Endothelial cell of umbilical vein (primary cell): ENCODE measurements at regions not wholly inside any gene's neighbourhood (a gene's known extent, or its start where the extent isn't known, plus 50 kb on each side); places are given as distances from the start of the nearest gene placed in this dataset.

Source experiments
- JUN ChIP-seq: IDR thresholded peaks from 2 replicates; pipeline ENCODE4 v1.6.1; 2011; ENCODE audit warnings: borderline replicate concordance, low read depth; ENCODE audit not compliant: insufficient read length, insufficient read depth
- MYC ChIP-seq: IDR thresholded peaks from one replicate; pipeline ENCODE4 v1.6.1; 2011; ENCODE audit warnings: mild to moderate bottlenecking, low read depth, low read length
- POLR2A ChIP-seq: IDR thresholded peaks from 2 replicates; pipeline ENCODE4 v1.6.1; 2012; ENCODE audit warnings: low read depth, mild to moderate bottlenecking, control low read depth, low read length
- POLR2AphosphoS5 ChIP-seq: IDR thresholded peaks from 2 replicates; pipeline ENCODE4 v1.6.1; 2012; ENCODE audit warnings: low read depth, mild to moderate bottlenecking, control low read depth, low read length, moderate library complexity; ENCODE audit not compliant: insufficient read depth
- TF ChIP-seq, protein P1 (sequence below), 2 donors: IDR thresholded peaks; 1 replicate in 1 of 2; 2 replicates in 1 of 2; pipeline ENCODE4 v1.5.1; 2011; ENCODE audit warnings: low read length in 2 of 2, mild to moderate bottlenecking in 2 of 2, moderate library complexity in 2 of 2, control low read depth in 1 of 2, inconsistent platforms in 1 of 2, low read depth in 1 of 2; ENCODE audit not compliant: insufficient read depth in 1 of 2; ENCODE audit errors: extremely low read depth in 1 of 2
- TF ChIP-seq, protein P2 (sequence below): IDR thresholded peaks from 2 replicates; pipeline ENCODE4 v1.6.1; 2011; ENCODE audit not compliant: insufficient read depth, insufficient read length

- TF ChIP-seq POLR2AphosphoS5: no peak
- no peak for TF ChIP-seq POLR2A
- TF ChIP-seq, protein P1, sequence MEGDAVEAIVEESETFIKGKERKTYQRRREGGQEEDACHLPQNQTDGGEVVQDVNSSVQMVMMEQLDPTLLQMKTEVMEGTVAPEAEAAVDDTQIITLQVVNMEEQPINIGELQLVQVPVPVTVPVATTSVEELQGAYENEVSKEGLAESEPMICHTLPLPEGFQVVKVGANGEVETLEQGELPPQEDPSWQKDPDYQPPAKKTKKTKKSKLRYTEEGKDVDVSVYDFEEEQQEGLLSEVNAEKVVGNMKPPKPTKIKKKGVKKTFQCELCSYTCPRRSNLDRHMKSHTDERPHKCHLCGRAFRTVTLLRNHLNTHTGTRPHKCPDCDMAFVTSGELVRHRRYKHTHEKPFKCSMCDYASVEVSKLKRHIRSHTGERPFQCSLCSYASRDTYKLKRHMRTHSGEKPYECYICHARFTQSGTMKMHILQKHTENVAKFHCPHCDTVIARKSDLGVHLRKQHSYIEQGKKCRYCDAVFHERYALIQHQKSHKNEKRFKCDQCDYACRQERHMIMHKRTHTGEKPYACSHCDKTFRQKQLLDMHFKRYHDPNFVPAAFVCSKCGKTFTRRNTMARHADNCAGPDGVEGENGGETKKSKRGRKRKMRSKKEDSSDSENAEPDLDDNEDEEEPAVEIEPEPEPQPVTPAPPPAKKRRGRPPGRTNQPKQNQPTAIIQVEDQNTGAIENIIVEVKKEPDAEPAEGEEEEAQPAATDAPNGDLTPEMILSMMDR (IDR thresholded peaks at IDR 0.05; ENCODE audit: extremely low read depth in 1 of 2, insufficient read depth in 1 of 2, low read depth in 1 of 2, low read length in 2 of 2): no peak
- TF ChIP-seq, protein P2, sequence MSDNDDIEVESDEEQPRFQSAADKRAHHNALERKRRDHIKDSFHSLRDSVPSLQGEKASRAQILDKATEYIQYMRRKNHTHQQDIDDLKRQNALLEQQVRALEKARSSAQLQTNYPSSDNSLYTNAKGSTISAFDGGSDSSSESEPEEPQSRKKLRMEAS: no peak
- TF ChIP-seq MYC: no peak
- TF ChIP-seq JUN: no peak
Measured at GRCh38 chr12:61896436-61896835, 363.8 kb upstream of the USP15 start.
